MM.1S (cell line): ENCODE measurements at regions not wholly inside any gene's neighbourhood (a gene's known extent, or its start where the extent isn't known, plus 50 kb on each side); places are given as distances from the start of the nearest gene placed in this dataset.
"Not testable (repeated sequence)": the region's sequence is repeated elsewhere in the genome, so short reads cannot be mapped to it uniquely, and the experiment has no call there.

Experiments
- EZH2 ChIP-seq: fragments of 300-600 bp; sonication (generic); optimal IDR thresholded peaks from 2 replicates; pipeline ENCODE3; 2017; ENCODE audit warnings: low read depth, mild to moderate bottlenecking, antibody characterized with exemption, low read length, mixed read lengths
- EZH2phosphoT487 ChIP-seq: fragments of 300-600 bp; sonication (generic); IDR thresholded peaks from 2 replicates; pipeline ENCODE4 v1.6.1; 2018; ENCODE audit warnings: antibody characterized with exemption, low read length
- TF ChIP-seq, protein P1 (sequence below): fragments of 300-600 bp; sonication (generic); IDR thresholded peaks from 2 replicates; pipeline ENCODE4 v1.5.1; 2016; ENCODE audit warnings: antibody characterized with exemption, low read length, mixed read lengths

DNA sequence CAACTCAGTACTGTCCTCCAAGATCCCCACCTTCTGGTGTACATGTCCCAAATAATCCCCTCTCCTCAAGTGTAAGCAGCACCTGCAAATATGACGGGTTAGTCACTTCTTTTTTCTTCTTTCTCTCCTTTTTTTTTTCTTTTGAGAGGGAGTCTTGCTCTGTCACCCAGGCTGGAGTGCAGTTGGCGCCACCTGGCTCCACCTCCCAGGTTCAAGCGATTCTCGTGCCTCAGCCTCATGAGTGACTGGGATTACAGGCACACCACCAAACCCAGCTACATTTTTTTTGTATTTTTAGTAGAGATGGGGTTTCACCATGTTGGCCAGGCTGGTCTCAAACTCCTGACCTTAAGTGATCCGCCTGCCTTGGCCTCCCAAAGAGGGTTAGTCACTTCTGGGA, 123.8 kb upstream of the PALS2 start:
- TF ChIP-seq, protein P1, sequence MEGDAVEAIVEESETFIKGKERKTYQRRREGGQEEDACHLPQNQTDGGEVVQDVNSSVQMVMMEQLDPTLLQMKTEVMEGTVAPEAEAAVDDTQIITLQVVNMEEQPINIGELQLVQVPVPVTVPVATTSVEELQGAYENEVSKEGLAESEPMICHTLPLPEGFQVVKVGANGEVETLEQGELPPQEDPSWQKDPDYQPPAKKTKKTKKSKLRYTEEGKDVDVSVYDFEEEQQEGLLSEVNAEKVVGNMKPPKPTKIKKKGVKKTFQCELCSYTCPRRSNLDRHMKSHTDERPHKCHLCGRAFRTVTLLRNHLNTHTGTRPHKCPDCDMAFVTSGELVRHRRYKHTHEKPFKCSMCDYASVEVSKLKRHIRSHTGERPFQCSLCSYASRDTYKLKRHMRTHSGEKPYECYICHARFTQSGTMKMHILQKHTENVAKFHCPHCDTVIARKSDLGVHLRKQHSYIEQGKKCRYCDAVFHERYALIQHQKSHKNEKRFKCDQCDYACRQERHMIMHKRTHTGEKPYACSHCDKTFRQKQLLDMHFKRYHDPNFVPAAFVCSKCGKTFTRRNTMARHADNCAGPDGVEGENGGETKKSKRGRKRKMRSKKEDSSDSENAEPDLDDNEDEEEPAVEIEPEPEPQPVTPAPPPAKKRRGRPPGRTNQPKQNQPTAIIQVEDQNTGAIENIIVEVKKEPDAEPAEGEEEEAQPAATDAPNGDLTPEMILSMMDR = not testable (repeated sequence)
- TF ChIP-seq EZH2, EZH2phosphoT487: not testable (repeated sequence)
